ENCODE measurements at regions not wholly inside any gene's neighbourhood (a gene's known extent, or its start where the extent isn't known, plus 50 kb on each side); places are given as distances from the start of the nearest gene placed in this dataset.

- BruUV-seq (replicated peaks): no TSS peak
Observed at GRCh38 chr2:122651236-122651635, 895.8 kb downstream of the TSN start.

DNA sequence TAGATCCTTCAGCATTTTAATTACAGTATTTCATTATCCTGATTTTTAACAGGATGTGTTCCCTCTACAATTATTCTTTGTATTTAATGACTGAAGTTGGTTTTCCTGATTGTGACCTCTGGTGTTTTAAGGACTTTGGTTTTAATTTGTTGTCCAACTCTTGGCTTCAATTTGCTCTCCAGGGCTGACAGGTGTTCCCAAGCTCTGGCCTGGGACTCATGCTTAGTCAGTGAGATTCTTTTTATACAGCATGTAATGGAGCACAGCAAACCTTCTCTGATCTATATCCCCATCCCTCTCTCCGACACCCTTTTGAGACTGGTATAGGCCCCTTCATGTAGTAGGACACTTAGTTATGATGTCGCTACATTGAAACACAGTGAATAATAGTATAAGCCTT, 896.3 kb downstream of the TSN start:
- ChIA-PET POLR2A (no interaction called here), CTCF (interaction anchor here (0.6 to 0.9 kb wide), 2 partner anchors 28 to 809 kb away, joined by 3 read pairs; no protein-coding TSS in a partner anchor)
- no TSS peak for BruUV-seq (replicated peaks)
- intact Hi-C loops (cut with micrococcal nuclease): no loop called here
- no peak for TF ChIP-seq CTCF (IDR thresholded peaks at IDR 0.05; ENCODE audit: unreplicated experiment)
- Mint-ChIP-seq H3K9me3 (ENCODE audit: unreplicated experiment) (no peaks in the 10 kb centered on the region), H3K27me3 (ENCODE audit: insufficient read depth, unreplicated experiment) (no peaks in the 10 kb centered on the region), H3K27ac (ENCODE audit: low read depth, unreplicated experiment) (no peak overlapping the region), H3K4me1 (ENCODE audit: insufficient read depth, unreplicated experiment) (no peaks in the 10 kb centered on the region), H3K36me3 (ENCODE audit: insufficient read depth, unreplicated experiment) (no peaks in the 10 kb centered on the region), H3K4me3 (ENCODE audit: unreplicated experiment) (no peak overlapping the region)
- no peak for DNase-seq (ENCODE audit: unreplicated experiment)

More at GRCh38 chr2:122651236-122651635, 895.8 kb downstream of the TSN start:
- no peaks in the 10 kb centered on the region for H3K4me1 Mint-ChIP-seq (ENCODE audit: insufficient read depth, unreplicated experiment)
- CTCF ChIA-PET: interaction anchor here (0.9 kb wide), 1 partner anchor 28 kb away, joined by 3 read pairs; no protein-coding TSS in a partner anchor
- TF ChIP-seq CTCF (IDR thresholded peaks at IDR 0.05; ENCODE audit: unreplicated experiment): no peak
- no peaks in the 10 kb centered on the region for H3K27me3 Mint-ChIP-seq (ENCODE audit: insufficient read depth, unreplicated experiment)
- no peaks in the 10 kb centered on the region for H3K36me3 Mint-ChIP-seq (ENCODE audit: insufficient read depth, unreplicated experiment)
- no peak overlapping the region for H3K4me3 Mint-ChIP-seq (ENCODE audit: unreplicated experiment)
- DNase-seq (ENCODE audit: unreplicated experiment): no peak
- H3K9me3 Mint-ChIP-seq (ENCODE audit: unreplicated experiment): no peaks in the 10 kb centered on the region
- intact Hi-C loops (cut with micrococcal nuclease): no loop called here
- POLR2A ChIA-PET: no interaction called here
- H3K27ac Mint-ChIP-seq (ENCODE audit: low read depth, unreplicated experiment): no peak overlapping the region

- BruUV-seq (replicated peaks): no TSS peak
- Mint-ChIP-seq H3K9me3 (ENCODE audit: unreplicated experiment) (no peaks in the 10 kb centered on the region), H3K36me3 (ENCODE audit: insufficient read depth, unreplicated experiment) (no peaks in the 10 kb centered on the region), H3K27ac (ENCODE audit: low read depth, unreplicated experiment) (no peak overlapping the region), H3K4me3 (ENCODE audit: unreplicated experiment) (no peak overlapping the region), H3K27me3 (ENCODE audit: insufficient read depth, unreplicated experiment) (no peaks in the 10 kb centered on the region), H3K4me1 (ENCODE audit: insufficient read depth, unreplicated experiment) (no peaks in the 10 kb centered on the region)
- intact Hi-C loops (cut with micrococcal nuclease): no loop called here
- ChIA-PET CTCF (no interaction called here), POLR2A (interaction anchor here (0.6 kb wide), 1 partner anchor 25 kb away, joined by 4 read pairs; no protein-coding TSS in a partner anchor)
- DNase-seq (ENCODE audit: unreplicated experiment): peak; percentile 3
- no peak for TF ChIP-seq CTCF (IDR thresholded peaks at IDR 0.05; ENCODE audit: unreplicated experiment)
Observed at GRCh38 chr2:122652670-122653069, 897.2 kb downstream of the TSN start.

DNA sequence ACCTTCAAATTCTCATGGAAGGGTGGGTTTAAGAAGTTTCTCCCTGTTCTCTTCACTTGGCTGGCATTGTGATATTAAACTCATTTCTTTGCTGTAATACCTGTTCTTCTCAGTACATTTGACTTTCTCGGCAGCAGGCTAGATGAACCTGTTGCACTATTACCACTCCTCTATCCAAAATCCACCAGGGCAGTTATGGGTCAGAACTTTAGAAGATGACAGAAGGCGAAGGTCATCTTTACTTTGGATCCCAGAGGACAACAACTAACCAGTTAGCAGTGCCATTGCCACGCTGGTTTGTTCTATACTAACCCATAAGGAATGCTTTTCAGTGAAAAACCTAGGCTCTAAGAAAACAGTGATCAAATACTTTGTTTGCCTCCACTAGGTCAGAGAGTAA, 901.0 kb downstream of the TSN start:
- H3K9me3 Mint-ChIP-seq (ENCODE audit: unreplicated experiment): no peaks in the 10 kb centered on the region
- DNase-seq (ENCODE audit: unreplicated experiment): no peak
- H3K27me3 Mint-ChIP-seq (ENCODE audit: insufficient read depth, unreplicated experiment): no peaks in the 10 kb centered on the region
- BruUV-seq (replicated peaks): no TSS peak
- TF ChIP-seq CTCF (IDR thresholded peaks at IDR 0.05; ENCODE audit: unreplicated experiment): no peak
- ChIA-PET CTCF (no interaction called here), POLR2A (no interaction called here)
- H3K36me3 Mint-ChIP-seq (ENCODE audit: insufficient read depth, unreplicated experiment): no peaks in the 10 kb centered on the region
- no peak overlapping the region for H3K4me3 Mint-ChIP-seq (ENCODE audit: unreplicated experiment)
- intact Hi-C loops (cut with micrococcal nuclease): no loop called here
- no peak overlapping the region for H3K27ac Mint-ChIP-seq (ENCODE audit: low read depth, unreplicated experiment)
- no peaks in the 10 kb centered on the region for H3K4me1 Mint-ChIP-seq (ENCODE audit: insufficient read depth, unreplicated experiment)
